Left colon (tissue), 2 donors: ENCODE measurements at regions not wholly inside any gene's neighbourhood (a gene's known extent, or its start where the extent isn't known, plus 50 kb on each side); places are given as distances from the start of the nearest gene placed in this dataset.

ENCODE experiments used
- ATAC-seq: fragments of 200-7000 bp; cut with Tn5 transposase; one replicate; pipeline ENCODE4 v1.9.1; 2020; ENCODE audit warnings: mild to moderate bottlenecking, moderate library complexity
- DNase-seq, 2 donors: peaks; one replicate each; pipeline ENCODE4 v3.0.0-alpha.2; 2020
- intact Hi-C, 2 donors: fragments of 100-400 bp; cut with DNase I in 1 of 2; cut with micrococcal nuclease in 1 of 2; formaldehyde crosslinking; loops; one replicate each; pipeline versions ENCODE4 v1.11.2 to v1.14.0; 2022; cut with DNase I, micrococcal nuclease
- donor health status: DM: no; HTN: no; CAD: no.
- donor health status: DM: yes; HTN: yes; CAD: no.

DNA sequence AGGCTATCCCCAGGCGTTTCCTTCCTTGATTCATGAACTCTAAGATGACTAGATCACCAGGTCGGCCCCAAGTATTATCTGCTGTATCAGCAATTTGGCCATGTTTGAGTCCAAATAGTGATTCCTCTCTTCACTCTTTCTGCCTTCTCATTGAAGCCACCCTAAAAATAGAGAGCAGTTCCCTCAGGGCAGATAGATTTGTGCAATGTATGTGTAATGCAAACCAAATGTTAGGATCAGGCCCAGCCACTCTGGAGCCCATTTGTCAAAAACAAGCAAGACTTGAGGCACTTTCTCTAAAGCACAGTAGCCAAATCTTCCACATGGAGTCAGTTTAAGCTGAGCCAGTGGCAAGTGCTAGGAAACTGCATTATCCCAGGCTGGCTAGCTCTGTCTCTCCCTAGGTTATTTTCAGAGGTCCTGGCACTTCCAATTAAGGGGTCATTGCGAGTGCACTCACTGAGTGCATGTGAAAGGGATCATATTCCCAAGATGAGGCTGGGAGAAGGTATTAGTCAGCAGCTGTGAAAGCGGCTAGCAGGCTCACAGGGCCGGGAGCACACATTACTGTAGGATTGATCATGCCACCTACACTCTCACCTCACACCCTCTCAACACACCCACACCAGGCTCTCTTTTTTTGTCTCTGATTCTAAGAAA lies 97.9 kb upstream of the RAB3GAP2 start:
- ATAC-seq (no peak), DNase-seq (no peak)
- intact Hi-C loops: no loop called here

DNA sequence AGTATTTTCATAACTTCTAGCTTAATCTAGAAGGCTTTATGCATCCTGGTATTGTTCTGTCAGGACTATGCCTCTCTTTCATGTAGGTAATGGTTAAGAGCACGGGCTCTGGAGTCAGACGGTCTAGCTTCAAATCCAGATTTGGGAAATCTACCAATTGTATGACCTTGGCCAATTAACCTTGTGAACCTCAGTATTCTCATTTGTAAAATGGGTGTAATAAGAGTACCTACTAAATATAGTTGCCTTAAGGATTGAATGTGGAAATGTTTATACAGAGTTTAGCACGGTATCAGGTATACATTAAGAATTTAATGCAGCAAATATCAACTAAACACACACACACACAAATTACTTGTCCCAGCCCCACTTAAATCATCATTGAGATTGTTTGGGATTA lies 97.3 kb upstream of the RAB3GAP2 start:
- DNase-seq (no peak), ATAC-seq (no peak)
- intact Hi-C loops: no loop called here

DNA sequence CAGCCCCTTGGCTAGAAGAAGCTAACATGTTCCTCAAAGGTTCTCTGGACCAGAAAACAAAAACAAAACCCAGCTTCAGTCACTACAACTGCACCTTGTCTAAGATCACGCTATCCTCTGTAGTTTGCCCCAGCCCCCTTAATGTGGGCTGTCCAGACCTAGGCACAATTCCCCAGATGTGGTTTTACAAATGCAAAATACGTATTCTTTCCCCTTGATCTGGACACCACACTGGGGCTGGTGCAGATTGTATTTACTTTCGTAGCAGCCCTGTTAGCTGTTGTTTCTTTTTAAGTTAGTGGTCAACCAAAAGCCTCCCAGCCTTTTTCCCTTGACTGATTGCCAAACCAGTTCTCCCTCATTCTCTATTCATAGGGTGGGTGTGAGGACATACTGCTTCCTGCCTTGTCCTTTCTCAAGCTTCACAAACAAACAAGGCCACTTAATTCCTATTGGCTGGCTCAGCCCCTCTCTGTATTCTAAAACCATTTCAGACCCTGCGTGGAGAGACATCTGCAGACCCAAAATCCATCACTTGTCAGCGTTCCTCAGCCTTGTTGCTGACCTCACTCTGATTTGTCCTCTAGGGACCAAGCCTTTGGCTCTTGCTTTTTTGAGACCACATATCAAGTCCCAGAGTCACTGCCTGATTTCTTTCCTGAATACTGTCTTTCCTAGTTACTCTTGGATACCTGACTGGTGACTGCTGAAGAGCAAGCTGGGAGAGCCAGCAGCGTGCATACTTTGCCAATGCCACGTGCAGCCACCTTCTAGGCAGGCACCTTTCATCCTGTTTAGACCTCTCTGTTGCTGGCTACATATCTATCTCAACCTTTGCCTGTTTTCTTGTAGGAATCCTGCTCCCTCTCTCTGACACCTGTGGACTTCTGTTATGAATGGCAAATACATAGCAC lies 96.4 kb upstream of the RAB3GAP2 start:
- ATAC-seq (no peak), DNase-seq (no peak)
- intact Hi-C loops: no loop called here

DNA sequence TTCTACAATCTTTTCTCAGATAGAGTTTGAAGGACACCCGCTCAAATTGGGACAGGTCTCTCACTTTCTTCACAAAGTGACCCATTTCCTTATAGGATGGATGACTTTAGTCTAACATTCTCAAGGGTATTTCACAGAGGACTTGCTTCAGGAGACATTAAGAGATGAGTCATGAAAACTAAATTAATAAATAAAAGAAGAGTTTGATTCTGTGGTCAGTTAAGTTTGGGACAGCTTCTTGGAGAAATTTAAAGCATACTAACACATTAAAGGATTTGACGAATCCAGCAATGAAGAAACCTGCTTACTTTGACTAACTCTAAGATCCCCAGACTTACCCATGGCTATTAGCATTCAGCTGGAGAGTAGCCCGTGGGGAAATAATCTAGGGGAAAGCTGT lies 95.6 kb upstream of the RAB3GAP2 start:
- no peak for ATAC-seq
- no peak for DNase-seq
- intact Hi-C loops: no loop called here

DNA sequence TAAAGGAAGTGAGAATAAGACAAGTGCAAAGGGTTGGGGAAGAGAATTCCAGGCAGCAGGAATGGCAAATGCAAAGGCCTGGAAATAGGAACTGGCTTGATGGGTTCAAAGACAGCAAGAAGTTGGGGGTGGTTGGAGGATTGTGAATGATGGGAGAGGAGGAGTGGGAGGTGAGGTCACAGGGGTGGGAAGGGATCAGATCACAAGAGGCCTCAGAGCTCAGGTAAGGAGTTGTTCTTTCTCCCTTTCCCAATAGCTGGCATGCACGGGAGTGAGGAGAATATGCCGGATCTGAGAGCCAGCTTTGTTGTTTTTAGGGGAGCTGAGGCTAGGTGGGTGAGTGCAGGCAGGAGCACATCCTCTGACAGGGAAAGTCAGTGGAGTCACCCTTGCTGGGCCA lies 94.0 kb upstream of the RAB3GAP2 start:
- ATAC-seq (no peak), DNase-seq (no peak)
- intact Hi-C loops: no loop called here

DNA sequence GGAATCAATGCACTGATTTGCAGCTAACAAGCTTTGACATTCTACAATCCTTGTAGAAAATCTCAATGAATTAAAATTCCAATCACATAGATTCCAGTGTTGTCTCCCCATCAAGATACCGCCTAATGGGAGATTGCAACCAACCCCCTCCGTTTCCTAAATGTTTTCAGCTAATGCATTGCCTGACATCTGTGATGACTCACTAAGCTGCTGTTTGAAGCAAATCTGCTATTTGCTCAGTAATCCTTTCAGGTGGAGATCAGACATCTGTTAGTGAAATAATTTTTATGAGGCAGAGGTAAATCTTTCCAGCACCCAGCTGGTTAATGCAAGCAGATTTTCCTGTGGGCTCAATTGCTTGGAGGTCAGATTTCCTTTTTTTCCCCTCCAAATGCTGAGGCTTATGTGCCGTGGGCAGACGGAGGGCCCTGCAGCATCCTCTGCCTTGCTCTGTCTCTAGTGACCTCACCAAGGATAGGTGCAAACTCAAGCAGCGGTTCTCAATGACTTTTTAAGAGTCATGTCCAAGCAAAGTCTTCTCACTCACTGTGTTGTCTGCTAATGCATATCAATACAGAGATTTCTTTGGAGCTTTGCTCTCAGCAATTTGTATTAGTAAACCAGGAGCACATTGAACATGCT lies 91.1 kb upstream of the RAB3GAP2 start:
- DNase-seq: no peak
- intact Hi-C loops: no loop called here
- ATAC-seq: no peak

DNA sequence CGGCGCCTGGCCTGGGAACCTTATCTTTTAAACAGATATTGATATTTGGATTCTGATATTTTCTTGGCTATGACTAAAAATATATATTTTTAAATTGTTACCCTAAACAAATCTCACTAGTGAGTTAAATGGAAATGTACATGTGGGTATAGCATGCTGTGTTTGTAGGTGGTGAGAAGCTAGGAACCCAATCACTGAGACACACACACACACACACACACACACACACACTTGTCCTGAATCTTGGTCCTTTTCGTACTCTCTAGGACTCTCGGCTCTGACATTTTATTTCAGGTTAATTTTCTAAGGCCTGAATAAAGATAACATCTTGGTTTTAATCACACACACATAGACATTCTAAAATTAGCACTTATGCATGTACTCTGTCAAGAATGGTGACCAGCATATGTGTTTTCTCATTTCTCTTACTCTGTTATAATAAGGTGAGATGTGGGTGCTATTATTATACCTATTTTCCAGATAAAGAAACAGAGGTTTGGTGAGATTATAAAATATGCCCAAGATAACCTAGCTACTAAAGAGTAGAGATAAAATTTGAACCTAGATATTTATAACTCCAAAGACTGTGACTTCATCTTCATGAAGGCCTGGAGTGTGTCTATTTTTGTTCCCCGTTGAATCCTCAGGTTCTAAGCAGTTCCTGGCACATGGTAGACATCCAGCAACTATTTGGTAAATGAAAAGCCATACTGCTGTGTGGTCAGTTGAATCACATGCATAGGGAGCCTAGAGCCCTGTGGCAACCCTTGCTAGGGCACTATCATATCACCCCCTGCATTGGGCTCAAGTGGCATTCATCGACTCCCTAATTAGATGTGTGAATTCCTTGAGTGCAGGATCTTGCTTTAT lies 85.0 kb upstream of the RAB3GAP2 start:
- intact Hi-C loops: no loop called here
- DNase-seq (no peak), ATAC-seq (no peak)

DNA sequence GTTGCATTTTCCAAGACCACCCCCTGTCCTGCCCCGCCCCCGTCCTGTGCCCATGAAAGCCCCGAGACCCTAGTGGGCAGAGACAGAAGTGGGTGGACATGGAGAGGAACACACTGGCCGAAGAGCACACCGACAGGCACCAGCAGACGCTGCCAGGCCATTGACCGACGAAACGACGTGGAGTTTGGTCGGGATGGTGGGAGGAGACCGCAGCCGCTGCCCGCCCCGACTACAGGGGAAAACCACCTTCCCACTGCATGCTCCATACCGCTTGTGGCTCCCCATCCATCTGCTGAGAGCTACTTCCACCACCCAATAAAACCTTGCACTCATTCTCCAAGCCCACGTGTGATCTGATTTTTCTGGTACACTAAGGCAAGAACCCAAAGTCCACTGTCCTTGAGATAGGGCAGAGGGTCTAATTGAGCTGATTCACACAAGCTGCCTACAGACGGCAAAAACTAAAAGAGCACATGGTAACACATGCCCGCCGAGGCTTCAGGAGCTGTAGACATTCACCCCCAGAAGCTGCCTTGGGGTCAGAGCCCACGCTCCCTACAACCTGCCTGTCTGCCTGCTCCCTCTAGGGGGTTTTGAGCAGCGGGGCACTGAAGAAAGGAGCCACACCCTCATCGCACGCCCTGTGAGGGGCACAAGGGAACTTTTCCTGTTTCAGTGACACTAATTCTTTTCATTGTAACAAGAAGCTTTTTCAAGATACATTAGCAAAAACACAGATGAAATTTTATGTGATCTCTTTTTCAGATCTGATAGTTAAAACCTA lies 81.2 kb upstream of the RAB3GAP2 start:
- ATAC-seq (no peak), DNase-seq (no peak)
- intact Hi-C loops: no loop called here

DNA sequence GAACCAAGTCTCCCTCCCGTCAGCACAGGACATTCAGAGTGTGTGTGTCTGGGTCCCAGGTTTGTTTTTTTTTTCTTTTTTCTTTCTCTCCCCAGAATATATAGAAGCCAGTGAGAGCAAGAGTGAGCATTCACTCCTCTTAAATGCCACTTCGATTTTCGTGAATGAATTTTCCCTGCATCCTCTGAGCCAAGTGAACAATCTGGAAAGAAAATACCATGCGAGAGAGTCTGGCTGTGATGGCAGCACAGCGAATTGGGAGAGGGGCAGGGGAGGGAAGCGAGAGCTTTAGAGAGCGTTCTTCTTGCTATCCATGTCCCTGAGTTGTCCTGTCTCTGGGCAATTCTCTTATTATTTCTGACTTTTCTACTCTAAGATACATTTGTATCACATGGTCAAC lies 76.0 kb upstream of the RAB3GAP2 start:
- ATAC-seq: no peak
- no peak for DNase-seq
- intact Hi-C loops: no loop called here

DNA sequence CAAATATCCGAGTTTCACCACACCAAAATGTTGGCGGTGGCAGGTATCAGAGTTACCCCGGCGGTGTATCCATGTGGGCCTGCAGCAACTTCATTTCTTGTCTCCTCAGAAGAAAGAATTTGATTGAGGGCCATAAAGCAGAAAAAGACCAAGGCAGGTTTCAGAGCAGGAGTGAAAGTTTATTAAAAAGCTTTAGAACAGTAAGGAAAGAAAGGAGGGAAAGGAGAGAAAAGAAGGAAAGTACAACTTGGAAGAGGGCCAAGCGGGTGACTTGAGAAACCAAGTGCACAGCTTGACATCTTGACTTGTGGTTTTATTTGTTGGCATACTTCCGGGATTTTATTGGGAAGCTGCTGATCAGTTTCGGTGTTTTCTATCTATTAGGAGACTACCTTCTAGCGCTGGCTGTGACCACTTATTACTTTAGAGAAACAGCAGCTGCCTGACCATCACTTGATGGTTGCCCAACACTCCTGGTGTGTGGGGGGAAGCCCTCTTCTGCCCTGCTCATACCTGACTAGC lies 75.5 kb upstream of the RAB3GAP2 start:
- intact Hi-C loops: no loop called here

DNA sequence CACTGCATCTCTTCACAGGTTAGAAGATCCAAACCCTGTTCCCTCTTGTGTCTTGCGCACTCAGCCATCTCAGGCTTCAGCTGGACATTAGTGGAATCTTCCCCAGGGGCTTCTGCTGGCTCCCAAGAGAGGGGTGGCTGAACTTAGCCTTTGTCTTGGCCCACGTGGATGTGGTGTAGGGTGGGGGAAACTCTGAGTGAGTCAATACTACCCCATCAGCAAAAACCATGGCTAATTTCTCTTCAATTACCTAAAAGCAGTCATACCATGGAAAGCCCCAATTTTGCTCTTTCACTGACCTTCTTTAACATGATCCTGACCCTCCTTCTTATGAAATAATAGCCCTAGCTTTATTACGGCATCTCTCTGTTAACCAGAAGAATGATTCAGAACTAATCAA lies 72.5 kb upstream of the RAB3GAP2 start:
- intact Hi-C loops: no loop called here
- ATAC-seq (no peak), DNase-seq (no peak)

More for the DNA sequence above, 75.5 kb upstream of the RAB3GAP2 start:
- no peak for ATAC-seq
- no peak for DNase-seq

DNA sequence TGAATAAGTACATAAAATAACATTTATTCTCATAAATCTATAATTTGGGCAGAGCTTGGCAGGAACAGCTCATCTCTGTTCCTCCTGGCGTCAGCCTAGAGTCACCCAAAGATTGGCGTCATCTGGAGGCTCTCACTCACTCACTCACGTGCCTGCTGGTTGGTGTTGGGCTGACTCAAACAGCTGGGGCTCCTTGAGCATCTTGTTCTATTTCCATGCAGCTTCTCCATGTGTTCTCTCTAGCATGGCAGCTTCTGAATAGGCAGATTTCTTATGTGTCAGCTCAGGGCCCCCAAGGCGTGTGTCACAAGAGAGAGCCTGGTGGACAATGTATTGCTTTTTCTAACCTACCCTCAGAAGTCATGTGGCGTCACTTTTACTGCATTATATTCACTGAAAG lies 70.6 kb upstream of the RAB3GAP2 start:
- no peak for DNase-seq
- no peak for ATAC-seq
- intact Hi-C loops: no loop called here

DNA sequence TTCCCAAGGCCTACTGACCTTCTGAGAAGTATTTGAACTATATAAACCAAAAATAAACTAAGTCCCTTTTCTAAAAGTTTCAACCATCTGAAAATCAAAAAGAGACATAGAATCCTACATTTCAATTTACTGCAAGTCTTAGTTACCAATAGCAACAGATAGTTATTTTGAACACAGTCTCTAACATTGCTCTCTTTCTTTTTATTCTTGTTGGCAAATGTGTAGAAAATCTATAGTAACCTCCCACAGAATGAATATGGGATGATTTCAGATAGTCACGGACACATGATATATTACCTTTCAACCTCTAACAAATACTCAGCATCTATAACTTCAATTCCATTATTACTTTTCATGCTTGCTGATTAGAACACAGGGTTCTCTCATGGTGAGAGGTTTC lies 68.9 kb upstream of the RAB3GAP2 start:
- no peak for DNase-seq
- no peak for ATAC-seq
- intact Hi-C loops: no loop called here

DNA sequence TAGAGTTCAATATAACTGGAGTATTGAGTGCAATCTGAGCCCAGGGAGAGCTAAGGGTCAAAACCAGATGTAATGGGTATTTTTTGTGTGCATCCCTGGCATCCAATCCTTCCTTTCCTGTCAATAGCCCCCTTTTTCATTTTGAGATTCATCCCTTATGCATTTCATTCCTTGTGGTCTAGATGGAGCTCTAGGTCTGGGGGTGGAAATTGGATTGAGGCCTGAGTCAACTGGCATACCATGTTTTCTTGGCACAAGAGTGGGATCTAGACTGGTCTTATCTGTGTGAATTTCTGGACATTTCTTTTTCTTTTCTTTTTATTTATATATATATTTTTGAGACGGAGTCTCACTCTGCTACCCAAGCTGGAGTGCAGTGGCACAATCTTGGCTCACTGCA lies 67.3 kb upstream of the RAB3GAP2 start:
- intact Hi-C loops: no loop called here
- DNase-seq (no peak), ATAC-seq (no peak)

DNA sequence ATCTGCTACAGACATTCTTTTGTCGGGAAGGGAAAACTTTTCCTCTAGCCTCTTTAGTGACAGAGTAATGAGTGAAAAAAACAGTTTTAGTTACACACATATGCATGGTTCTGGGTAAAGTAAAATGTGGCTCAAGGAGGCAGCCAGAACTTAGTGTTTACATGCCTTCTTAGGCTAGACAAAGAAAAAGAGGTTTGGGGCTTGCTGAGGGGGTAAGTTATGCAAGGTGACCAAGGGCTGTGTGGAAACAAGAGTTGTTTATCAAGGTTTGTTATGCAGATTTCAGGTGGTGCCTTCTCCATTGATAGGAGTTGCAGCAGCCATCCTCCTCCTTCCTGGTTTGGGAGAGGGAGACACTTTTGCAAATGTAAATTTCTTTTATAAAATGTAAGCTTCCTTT lies 66.5 kb upstream of the RAB3GAP2 start:
- ATAC-seq: no peak
- intact Hi-C loops: no loop called here
- DNase-seq: no peak

DNA sequence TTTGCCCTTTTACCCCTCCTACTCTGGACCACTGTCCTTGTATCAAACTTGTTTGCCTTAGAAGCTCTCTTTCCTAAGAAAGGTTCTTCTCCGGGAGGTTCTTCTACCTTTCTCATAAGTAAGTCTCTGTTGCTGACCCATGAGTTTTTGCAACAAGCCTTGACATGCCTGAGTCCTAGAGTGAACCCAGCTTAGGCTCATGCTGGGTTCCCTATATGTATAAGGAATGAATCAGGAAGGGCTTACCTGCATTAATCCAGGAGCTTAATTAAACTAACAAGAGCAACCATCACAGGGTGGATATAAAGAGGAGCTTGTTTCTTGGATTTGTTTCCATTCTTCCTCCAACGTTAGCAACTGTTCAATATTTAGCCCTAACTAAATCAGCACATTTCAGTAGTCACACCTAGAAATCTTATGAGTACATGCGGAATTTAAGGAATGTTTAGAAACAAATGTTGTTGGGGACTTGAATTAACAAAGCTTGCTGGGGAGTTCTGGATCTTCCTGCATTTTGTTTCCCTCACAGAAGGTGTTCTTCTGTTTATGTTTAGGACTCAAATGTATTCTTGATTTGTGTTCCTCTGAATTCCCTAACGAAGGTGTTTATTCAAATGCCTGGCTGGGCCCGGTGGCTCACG lies 64.3 kb upstream of the RAB3GAP2 start:
- DNase-seq: no peak
- ATAC-seq: no peak
- intact Hi-C loops: no loop called here

DNA sequence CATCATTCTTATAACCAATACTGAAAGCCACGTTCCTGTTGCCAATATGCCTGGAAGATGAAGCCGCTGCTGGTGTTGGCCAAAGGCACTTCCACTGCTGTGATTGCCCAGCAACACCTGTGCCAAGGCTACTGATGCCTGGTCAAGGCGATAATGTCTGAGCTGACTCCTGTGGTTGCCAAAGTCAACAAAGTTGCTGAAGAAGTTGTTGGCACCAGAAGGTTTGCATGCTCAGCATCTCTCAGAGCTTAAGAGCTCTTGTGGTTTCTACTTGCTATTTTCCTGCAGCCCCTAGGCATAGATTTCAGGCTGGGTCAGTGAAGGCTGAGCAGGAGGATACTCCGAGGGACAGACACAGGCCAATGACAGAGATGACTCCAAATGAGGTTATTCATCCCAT lies 63.4 kb upstream of the RAB3GAP2 start:
- intact Hi-C loops: no loop called here
- DNase-seq (no peak), ATAC-seq (no peak)

DNA sequence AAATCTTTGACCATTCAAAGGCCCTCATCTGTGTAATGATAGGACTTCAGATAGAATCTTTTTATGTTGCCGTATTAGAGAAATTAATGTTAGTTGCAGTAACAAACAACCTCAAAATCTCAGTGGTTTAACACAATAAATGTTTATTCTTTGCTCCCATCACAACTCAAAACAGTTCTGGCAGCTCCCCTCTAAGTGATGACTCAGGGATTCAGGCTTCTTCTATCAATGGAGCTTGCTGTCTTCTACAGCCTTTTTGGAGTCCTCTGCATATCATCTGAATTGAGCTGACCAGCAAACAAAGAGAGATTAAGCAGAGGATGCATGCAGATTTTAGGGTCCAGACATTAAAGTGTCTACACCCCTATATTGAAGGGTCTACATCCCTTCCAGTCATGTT lies 59.1 kb upstream of the RAB3GAP2 start:
- intact Hi-C loops: no loop called here
- no peak for ATAC-seq

More for the DNA sequence above, 59.1 kb upstream of the RAB3GAP2 start:
- DNase-seq: no peak
